ENCODE measurements at regions not wholly inside any gene's neighbourhood (a gene's known extent, or its start where the extent isn't known, plus 50 kb on each side); places are given as distances from the start of the nearest gene placed in this dataset.

DNA sequence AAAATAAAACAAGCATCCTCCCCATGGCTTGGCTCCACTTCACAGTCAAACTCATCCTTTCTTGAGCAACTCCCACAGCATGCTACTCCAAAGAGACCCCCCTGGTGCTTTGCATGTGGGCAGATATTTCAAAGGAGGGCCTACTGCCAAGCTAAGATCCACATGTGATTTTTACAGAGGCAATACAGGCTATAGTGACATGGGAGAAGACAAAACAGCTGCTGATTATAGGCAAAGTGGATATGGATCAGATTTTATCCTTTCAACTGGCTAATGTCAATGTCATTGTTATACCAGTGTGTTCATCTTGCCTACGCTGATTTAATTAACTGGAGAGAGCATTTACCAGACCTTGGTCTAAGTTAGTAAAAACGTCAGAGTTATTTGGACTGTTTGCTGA, 328.3 kb downstream of the KLHL13 start:
- TF ChIP-seq, protein P1, sequence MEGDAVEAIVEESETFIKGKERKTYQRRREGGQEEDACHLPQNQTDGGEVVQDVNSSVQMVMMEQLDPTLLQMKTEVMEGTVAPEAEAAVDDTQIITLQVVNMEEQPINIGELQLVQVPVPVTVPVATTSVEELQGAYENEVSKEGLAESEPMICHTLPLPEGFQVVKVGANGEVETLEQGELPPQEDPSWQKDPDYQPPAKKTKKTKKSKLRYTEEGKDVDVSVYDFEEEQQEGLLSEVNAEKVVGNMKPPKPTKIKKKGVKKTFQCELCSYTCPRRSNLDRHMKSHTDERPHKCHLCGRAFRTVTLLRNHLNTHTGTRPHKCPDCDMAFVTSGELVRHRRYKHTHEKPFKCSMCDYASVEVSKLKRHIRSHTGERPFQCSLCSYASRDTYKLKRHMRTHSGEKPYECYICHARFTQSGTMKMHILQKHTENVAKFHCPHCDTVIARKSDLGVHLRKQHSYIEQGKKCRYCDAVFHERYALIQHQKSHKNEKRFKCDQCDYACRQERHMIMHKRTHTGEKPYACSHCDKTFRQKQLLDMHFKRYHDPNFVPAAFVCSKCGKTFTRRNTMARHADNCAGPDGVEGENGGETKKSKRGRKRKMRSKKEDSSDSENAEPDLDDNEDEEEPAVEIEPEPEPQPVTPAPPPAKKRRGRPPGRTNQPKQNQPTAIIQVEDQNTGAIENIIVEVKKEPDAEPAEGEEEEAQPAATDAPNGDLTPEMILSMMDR (IDR thresholded peaks at IDR 0.05): no peak
- TF ChIP-seq POLR2A (IDR thresholded peaks at IDR 0.05): no peak

Measured in vagina (tissue), 2 donors.